GM23338 (cell line): ENCODE measurements at regions not wholly inside any gene's neighbourhood (a gene's known extent, or its start where the extent isn't known, plus 50 kb on each side); places are given as distances from the start of the nearest gene placed in this dataset.

Experiments used
- ATAC-seq: fragments of 200-7000 bp; cut with Tn5 transposase; 3 replicates; pipeline ENCODE4 v1.9.1; 2020
- DNase-seq: peaks from one replicate; pipeline ENCODE4 v3.0.0-alpha.2; 2015; ENCODE audit warnings: low spot score
- H2AFZ ChIP-seq: fragments of 200-600 bp; sonication (generic); 2 replicates; pipeline ENCODE4 v1.8.0; 2016; ENCODE audit warnings: antibody characterized with exemption, mild to moderate bottlenecking, moderate library complexity
- H3F3A ChIP-seq: fragments of 200-600 bp; sonication (generic); replicated peaks from 2 replicates; pipeline ENCODE4 v1.8.0; 2017; ENCODE audit warnings: antibody characterized with exemption, mixed run types, low read depth
- H3K27ac ChIP-seq: fragments of 200-600 bp; sonication (generic); 2 replicates; pipeline ENCODE4 v1.6.1; 2016; ENCODE audit warnings: low read depth
- H3K27me3 ChIP-seq: fragments of 200-600 bp; sonication (generic); 2 replicates; pipeline ENCODE4 v1.8.0; 2016; ENCODE audit warnings: mild to moderate bottlenecking, mixed run types, moderate library complexity; ENCODE audit not compliant: insufficient read depth
- H3K36me3 ChIP-seq: fragments of 200-600 bp; sonication (generic); 2 replicates; pipeline ENCODE4 v1.8.0; 2016; ENCODE audit warnings: mild to moderate bottlenecking; ENCODE audit not compliant: insufficient read depth
- H3K4me1 ChIP-seq: fragments of 200-600 bp; sonication (generic); 2 replicates; pipeline ENCODE4 v1.8.0; 2016; ENCODE audit warnings: mild to moderate bottlenecking, moderate library complexity; ENCODE audit not compliant: insufficient read depth
- H3K4me2 ChIP-seq: fragments of 200-600 bp; sonication (generic); 2 replicates; pipeline ENCODE4 v1.7.1; 2017; ENCODE audit warnings: mixed run types
- H3K4me3 ChIP-seq: fragments of 200-600 bp; sonication (generic); 2 replicates; pipeline ENCODE4 v1.6.1; 2016; ENCODE audit warnings: mixed run types
- H3K79me2 ChIP-seq: fragments of 200-600 bp; sonication (generic); replicated peaks from 2 replicates; pipeline ENCODE4 v1.8.0; 2017; ENCODE audit warnings: mild to moderate bottlenecking; ENCODE audit not compliant: insufficient read depth
- H3K9me2 ChIP-seq: fragments of 200-600 bp; sonication (generic); 2 replicates; pipeline ENCODE4 v1.8.0; 2017; ENCODE audit not compliant: insufficient read depth
- H4K20me1 ChIP-seq: fragments of 200-600 bp; sonication (generic); replicated peaks from 2 replicates; pipeline ENCODE4 v1.8.0; 2017; ENCODE audit warnings: mild to moderate bottlenecking; ENCODE audit not compliant: insufficient read depth
- H3K27ac Mint-ChIP-seq: 2 replicates; pipeline ENCODE4 v1.8.0; 2020; ENCODE audit warnings: inconsistent platforms, mild to moderate bottlenecking, moderate library complexity, mixed read lengths
- H3K27me3 Mint-ChIP-seq: 3 replicates; pipeline ENCODE4 v1.8.0; 2022; ENCODE audit warnings: low read depth, mild to moderate bottlenecking, moderate library complexity, mixed read lengths, inconsistent platforms; ENCODE audit not compliant: insufficient read depth, poor library complexity
- H3K36me3 Mint-ChIP-seq: 3 replicates; pipeline ENCODE4 v1.8.0; 2021; ENCODE audit warnings: low read depth, mild to moderate bottlenecking, inconsistent platforms, moderate library complexity, mixed read lengths
- H3K4me1 Mint-ChIP-seq: 3 replicates; pipeline ENCODE4 v1.8.0; 2020; ENCODE audit warnings: mild to moderate bottlenecking, inconsistent platforms, mixed read lengths
- H3K4me3 Mint-ChIP-seq: 3 replicates; pipeline ENCODE4 v1.8.0; 2021; ENCODE audit warnings: moderate library complexity, mild to moderate bottlenecking, inconsistent platforms, mixed read lengths
- H3K9me3 Mint-ChIP-seq: 3 replicates; pipeline ENCODE4 v1.8.0; 2020; ENCODE audit warnings: moderate library complexity, mild to moderate bottlenecking, inconsistent platforms, mixed read lengths
- CREB1 ChIP-seq: fragments of 250-450 bp; sonication (Bioruptor Pico); IDR thresholded peaks from 2 replicates; pipeline ENCODE4 v1.5.0; 2020; ENCODE audit warnings: low read depth, mild to moderate bottlenecking, moderate library complexity
- CTCF ChIP-seq, 2 experiments: fragments of 200-600 bp in 1 of 2; sonication (generic) in 1 of 2; conservative IDR thresholded peaks; 2 replicates each; pipeline versions ENCODE4 v1.5.1 to v1.6.1; 2016 to 2017; ENCODE audit warnings: antibody characterized with exemption in 2 of 2, low read depth in 2 of 2, mild to moderate bottlenecking in 2 of 2, moderate library complexity in 1 of 2
- ETS1 ChIP-seq: IDR thresholded peaks from 2 replicates; pipeline ENCODE4 v1.6.1; 2016; ENCODE audit warnings: antibody characterized with exemption
- EZH2 ChIP-seq: fragments of 200-600 bp; sonication (generic); IDR thresholded peaks from one replicate; pipeline ENCODE4 v1.8.0; 2017; ENCODE audit warnings: antibody characterized with exemption, mild to moderate bottlenecking, low read depth; ENCODE audit not compliant: unreplicated experiment
- EZH2phosphoT487 ChIP-seq: fragments of 200-600 bp; sonication (generic); IDR thresholded peaks from one replicate; pipeline ENCODE4 v1.8.1; 2018; ENCODE audit warnings: antibody characterized with exemption; ENCODE audit not compliant: unreplicated experiment
- JUNB ChIP-seq: IDR thresholded peaks from one replicate; pipeline ENCODE4 v1.6.1; 2016; ENCODE audit warnings: antibody characterized with exemption; ENCODE audit not compliant: unreplicated experiment
- NANOG ChIP-seq: IDR thresholded peaks from 2 replicates; pipeline ENCODE4 v1.6.1; 2016; ENCODE audit warnings: antibody characterized with exemption, borderline replicate concordance
- POLR2AphosphoS5 ChIP-seq: IDR thresholded peaks from 2 replicates; pipeline ENCODE4 v1.6.1; 2016; ENCODE audit warnings: antibody characterized with exemption, low read depth
- REST ChIP-seq: IDR thresholded peaks from one replicate; pipeline ENCODE4 v1.6.1; 2018; ENCODE audit warnings: antibody characterized with exemption; ENCODE audit not compliant: unreplicated experiment
- STAT1 ChIP-seq: IDR thresholded peaks from one replicate; pipeline ENCODE4 v1.6.1; 2016; ENCODE audit warnings: antibody characterized with exemption; ENCODE audit not compliant: unreplicated experiment
- ZNF331 ChIP-seq: fragments of 250-450 bp; sonication (Bioruptor Pico); IDR thresholded peaks from 2 replicates; pipeline ENCODE4 v1.5.0; 2020; ENCODE audit warnings: low read depth, mild to moderate bottlenecking, moderate library complexity
- ZNF462 ChIP-seq: fragments of 250-450 bp; sonication (Bioruptor Pico); IDR thresholded peaks from 2 replicates; pipeline ENCODE4 v1.5.0; 2020; ENCODE audit warnings: mild to moderate bottlenecking, moderate library complexity

GRCh38 chr4:149057594-149057993 is 615.4 kb upstream of the NR3C2 start (continued):
- no peak for TF ChIP-seq NANOG
- no peak for TF ChIP-seq STAT1
- no peak for TF ChIP-seq ETS1

- no peaks in the 10 kb centered on the region for H3K9me3 Mint-ChIP-seq
- Histone ChIP-seq H3K9me2 (no peaks in the 10 kb centered on the region), H4K20me1 (no peaks in the 10 kb centered on the region), H2AFZ (0 out of 2 replicates have a peak overlapping the region, but pooled peaks have one; percentile 33), H3K79me2 (no peaks in the 10 kb centered on the region), H3K27ac (no peak overlapping the region), H3K36me3 (no peaks in the 10 kb centered on the region), H3K4me1 (no peaks in the 10 kb centered on the region), H3K4me2 (no peak overlapping the region), H3F3A (no peaks in the 10 kb centered on the region), H3K4me3 (no peak overlapping the region), H3K27me3 (no peaks in the 10 kb centered on the region)
- no peaks in the 10 kb centered on the region for H3K36me3 Mint-ChIP-seq
- ATAC-seq = no peak
- H3K4me1 Mint-ChIP-seq = peaks cover 2% of the 10 kb centered on the region; the same call in 1 of the 3 replicates
- no peak overlapping the region for H3K4me3 Mint-ChIP-seq
- H3K27ac Mint-ChIP-seq = no peak overlapping the region
- DNase-seq = peak; percentile 5
- H3K27me3 Mint-ChIP-seq = no peaks in the 10 kb centered on the region
- TF ChIP-seq CREB1 (CRISPR knock-in tag) = no peak
- TF ChIP-seq EZH2 = no peak
- no peak for TF ChIP-seq STAT1
- no peak for TF ChIP-seq CTCF (conservative IDR thresholded peaks at IDR 0.05; ENCODE audit: low read depth in 2 of 2)
- TF ChIP-seq ETS1 = no peak
- no peak for TF ChIP-seq ZNF331 (CRISPR knock-in tag)
- no peak for TF ChIP-seq REST
- TF ChIP-seq POLR2AphosphoS5 = no peak
- TF ChIP-seq ZNF462 (CRISPR knock-in tag) = no peak
- no peak for TF ChIP-seq JUNB
- no peak for TF ChIP-seq EZH2phosphoT487
- TF ChIP-seq NANOG = no peak
These were observed 614.4 kb upstream of the NR3C2 start for GRCh38 chr4:149056615-149057014.
